Activated CD8-positive, alpha-beta memory T cell treated with anti-CD3 and anti-CD28 coated beads for 36 hours (primary cell): ENCODE measurements at regions not wholly inside any gene's neighbourhood (a gene's known extent, or its start where the extent isn't known, plus 50 kb on each side); places are given as distances from the start of the nearest gene placed in this dataset.
"Not testable (repeated sequence)": the region's sequence is repeated elsewhere in the genome, so short reads cannot be mapped to it uniquely, and the experiment has no call there.

Source experiments
- CTCF ChIA-PET: fragments of 350-600 bp; sonication (Branson Sonifier 250); formaldehyde crosslinking; loops from one replicate; lab custom pipeline; 2021; ENCODE audit warnings: antibody characterized with exemption; lab: Charles Lee
- POLR2A ChIA-PET: fragments of 350-600 bp; sonication (Branson Sonifier 250); formaldehyde crosslinking; loops from one replicate; lab custom pipeline; 2021; ENCODE audit warnings: antibody characterized with exemption; lab: Charles Lee

- CTCF ChIA-PET, POLR2A ChIA-PET: not testable (repeated sequence)
Observed at GRCh38 chr18:14460364-14460763, 83.0 kb downstream of the POTEC start.

- POLR2A ChIA-PET, CTCF ChIA-PET: not testable (repeated sequence)
Observed at GRCh38 chr18:14459826-14460225, 83.6 kb downstream of the POTEC start.

- POLR2A ChIA-PET, CTCF ChIA-PET: not testable (repeated sequence)
Observed at GRCh38 chr18:14458009-14458945, 85.1 kb downstream of the POTEC start.

DNA sequence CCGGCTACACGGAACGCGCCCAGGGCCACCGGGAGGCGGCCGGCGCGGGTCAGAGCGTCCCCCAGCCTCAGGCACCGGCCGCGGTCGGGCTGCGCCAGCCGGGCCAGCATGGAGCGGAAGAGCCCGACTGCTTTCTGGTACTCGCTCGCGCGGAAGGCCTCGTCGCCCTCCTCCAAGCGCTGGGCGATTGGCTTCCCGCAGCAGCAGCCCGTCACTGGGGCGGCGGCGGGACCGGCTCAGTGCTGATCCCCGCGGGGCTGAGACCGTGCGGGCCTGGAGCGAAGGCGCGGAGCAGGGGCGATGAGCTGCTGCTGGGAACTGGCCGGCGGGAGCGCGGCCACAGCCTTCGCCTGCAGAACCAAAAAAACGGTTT, 92.8 kb downstream of the POTEC start:
- CTCF ChIA-PET: not testable (repeated sequence)

DNA sequence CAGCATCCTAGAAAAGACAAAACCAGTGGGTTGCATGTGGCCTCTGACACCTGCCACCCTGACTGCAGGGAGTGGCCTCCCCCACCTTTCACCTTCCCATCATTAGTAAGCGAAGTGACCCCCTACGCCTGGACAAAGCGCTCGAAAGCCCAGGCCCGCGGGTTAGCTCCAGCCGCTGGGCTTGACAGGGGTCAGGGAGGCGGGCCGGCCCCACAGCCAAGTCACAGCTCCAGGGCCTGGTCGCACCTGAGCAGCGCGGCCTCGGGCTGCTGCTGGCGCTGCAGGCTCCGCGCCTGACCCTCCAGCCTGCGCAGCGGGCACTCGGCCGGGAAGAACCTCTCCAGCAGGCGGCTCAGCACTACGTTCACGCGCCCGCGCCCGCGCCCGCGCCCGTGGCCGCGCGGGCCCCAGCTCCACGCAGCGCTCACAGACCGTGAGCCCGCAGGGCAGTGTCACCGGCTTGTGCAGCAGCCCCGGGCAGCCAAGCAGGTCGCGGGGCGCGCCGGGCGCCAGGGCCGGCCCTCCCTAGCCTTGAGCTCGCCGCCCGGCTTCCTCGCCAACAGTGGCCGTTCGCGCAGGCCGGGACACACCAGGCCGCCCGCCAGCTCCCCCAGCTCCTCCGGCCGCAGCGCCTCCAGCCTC, 93.3 kb downstream of the POTEC start:
- POLR2A ChIA-PET, CTCF ChIA-PET: not testable (repeated sequence)

More for the DNA sequence above, 92.8 kb downstream of the POTEC start:
- POLR2A ChIA-PET: not testable (repeated sequence)

DNA sequence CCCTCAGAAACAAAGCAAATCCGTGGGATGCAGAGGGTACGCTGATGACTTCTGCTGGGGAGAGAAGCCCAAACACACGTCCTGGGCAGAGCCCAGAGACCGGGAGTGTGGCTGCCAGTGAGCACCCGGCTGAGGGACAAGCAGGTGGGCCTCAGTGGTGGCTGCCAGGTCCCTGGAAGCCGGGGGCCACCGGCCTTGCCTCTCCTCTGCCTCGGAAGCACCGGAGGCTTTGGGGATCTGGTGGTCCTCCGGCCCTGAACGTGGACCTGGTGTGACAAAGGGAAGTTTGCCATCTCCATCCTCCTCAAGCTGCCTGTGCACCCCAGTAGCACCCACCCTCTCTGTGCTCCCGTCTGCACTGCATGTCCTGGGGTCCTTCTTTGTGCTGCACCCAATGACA, 94.3 kb downstream of the POTEC start:
- POLR2A ChIA-PET, CTCF ChIA-PET: not testable (repeated sequence)

GRCh38 chr18:14447715-14448114, 95.7 kb downstream of the POTEC start:
- CTCF ChIA-PET, POLR2A ChIA-PET: not testable (repeated sequence)

GRCh38 chr18:14435460-14435859, 107.9 kb downstream of the POTEC start:
- POLR2A ChIA-PET, CTCF ChIA-PET: not testable (repeated sequence)

DNA sequence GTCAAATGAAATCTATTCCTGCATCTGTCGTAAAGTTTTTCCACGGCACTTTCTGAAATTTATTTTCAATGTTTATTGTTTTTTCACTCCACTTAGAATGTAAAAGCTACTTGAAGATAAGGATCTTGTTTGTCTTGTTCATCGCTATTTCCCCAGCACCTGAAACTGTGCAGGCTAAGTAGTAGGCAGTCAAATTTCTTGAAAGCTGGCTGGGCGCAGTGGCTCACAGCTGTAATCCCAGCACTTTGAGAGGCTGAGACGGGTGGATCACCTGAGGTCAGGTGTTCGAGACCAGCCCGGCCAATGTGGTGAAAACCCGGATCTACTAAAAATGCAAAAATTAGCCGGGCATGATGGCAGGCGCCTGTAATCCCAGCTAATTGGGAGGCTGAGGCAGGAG, 111.0 kb downstream of the POTEC start:
- CTCF ChIA-PET, POLR2A ChIA-PET: not testable (repeated sequence)

- CTCF ChIA-PET, POLR2A ChIA-PET: not testable (repeated sequence)
Observed at GRCh38 chr18:14431031-14431521, 112.3 kb downstream of the POTEC start.

GRCh38 chr18:14415806-14416205, 127.6 kb downstream of the POTEC start:
- POLR2A ChIA-PET, CTCF ChIA-PET: not testable (repeated sequence)

GRCh38 chr18:14415399-14415798, 128.0 kb downstream of the POTEC start:
- POLR2A ChIA-PET, CTCF ChIA-PET: not testable (repeated sequence)

- CTCF ChIA-PET, POLR2A ChIA-PET: not testable (repeated sequence)
Observed at GRCh38 chr18:14395533-14395932, 147.9 kb downstream of the POTEC start.

DNA sequence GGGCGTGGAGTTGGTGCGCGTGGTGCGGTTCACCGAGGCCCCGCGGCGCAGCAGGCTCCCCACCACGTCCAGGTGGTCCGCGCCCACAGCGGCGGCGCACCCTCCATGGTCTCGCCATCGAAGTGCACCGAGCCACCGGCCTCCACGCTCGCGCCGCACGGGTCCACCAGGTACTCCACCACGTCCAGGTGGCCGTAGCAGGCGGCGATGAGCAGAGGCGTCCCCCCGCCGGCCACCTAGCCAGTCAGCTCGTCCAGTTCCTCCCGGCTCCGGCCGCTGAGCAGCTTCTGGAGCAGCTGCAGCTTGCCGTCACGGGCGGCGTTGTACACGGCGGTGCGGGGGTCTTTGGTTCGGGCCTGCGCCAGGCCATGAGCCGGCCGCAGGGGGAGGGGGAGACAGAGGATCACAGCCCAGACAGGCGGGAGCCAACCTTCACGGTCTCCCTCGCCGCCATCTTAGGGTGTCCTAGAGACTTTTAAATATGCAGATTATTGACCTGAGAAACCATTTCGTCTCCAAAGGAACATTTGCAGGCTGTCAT, 149.8 kb downstream of the POTEC start:
- CTCF ChIA-PET, POLR2A ChIA-PET: not testable (repeated sequence)

GRCh38 chr18:14392604-14393003, 150.8 kb downstream of the POTEC start:
- CTCF ChIA-PET, POLR2A ChIA-PET: not testable (repeated sequence)

DNA sequence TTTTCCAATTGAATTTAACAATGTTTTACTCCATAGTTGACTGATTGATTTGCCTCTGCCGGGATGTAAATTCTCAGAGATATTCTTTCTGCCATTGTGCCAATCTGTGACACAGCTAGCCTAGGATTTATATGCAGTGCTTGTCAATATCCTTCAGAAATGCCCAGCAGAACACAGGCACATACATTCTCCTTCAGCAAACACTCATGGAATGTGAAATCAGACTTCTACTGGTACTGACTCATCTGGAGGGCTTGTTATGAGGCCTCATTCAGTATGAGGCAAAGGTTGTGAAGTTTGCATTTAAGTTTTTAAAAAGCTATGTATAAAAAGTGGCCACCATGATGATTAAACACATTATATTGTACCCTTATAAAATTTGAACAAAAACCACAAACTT, 158.4 kb downstream of the POTEC start:
- CTCF ChIA-PET: not testable (repeated sequence)

GRCh38 chr18:14382666-14383065, 160.7 kb downstream of the POTEC start:
- POLR2A ChIA-PET, CTCF ChIA-PET: not testable (repeated sequence)

More for the DNA sequence above, 158.4 kb downstream of the POTEC start:
- POLR2A ChIA-PET: not testable (repeated sequence)

GRCh38 chr18:14379489-14379888, 163.9 kb downstream of the POTEC start:
- CTCF ChIA-PET, POLR2A ChIA-PET: not testable (repeated sequence)

DNA sequence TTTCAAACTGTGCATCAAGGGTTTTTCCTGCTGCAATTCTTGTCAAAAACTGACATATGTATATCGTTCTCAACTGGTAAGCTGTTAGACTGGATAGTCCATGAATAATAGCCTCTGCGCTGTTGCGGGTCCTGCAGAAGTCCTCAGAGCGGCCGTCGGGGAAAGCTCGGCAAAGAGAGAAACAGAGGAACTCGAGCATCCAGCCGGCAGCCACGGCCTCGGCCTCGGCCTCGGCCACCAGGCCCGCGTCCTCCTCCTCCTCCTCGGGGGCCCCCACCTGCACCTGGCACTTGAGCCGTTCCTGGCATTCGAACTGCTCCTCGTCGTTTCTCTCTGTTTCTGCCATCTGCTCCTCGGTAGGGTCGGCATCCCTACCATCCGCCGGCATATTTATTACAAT, 165.0 kb downstream of the POTEC start:
- POLR2A ChIA-PET, CTCF ChIA-PET: not testable (repeated sequence)

DNA sequence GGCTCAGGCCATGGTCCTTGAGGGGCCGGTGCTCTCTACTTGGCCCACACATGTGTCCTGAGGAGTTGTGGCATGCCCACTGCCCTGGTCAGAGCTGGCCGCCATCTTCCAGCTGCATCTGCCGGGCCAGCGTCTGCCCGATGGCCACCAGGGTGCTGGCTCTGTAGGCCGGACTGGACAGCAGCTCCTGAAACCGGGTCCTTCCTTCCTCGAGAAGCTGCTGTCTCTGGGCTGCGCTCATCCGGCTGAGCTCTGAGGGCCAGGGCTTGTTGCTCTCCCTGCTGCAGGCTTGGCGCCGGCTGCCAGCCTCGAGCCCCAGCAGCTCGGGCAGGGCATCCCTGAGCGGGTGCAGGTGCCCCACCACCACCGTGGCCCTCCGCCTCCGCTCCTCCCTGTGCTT, 182.1 kb downstream of the POTEC start:
- CTCF ChIA-PET, POLR2A ChIA-PET: not testable (repeated sequence)
